GM23248 (cell line): ENCODE measurements at regions not wholly inside any gene's neighbourhood (a gene's known extent, or its start where the extent isn't known, plus 50 kb on each side); places are given as distances from the start of the nearest gene placed in this dataset.

Source experiments
- EZH2 ChIP-seq: fragments of 200-600 bp; sonication (generic); IDR thresholded peaks from 2 replicates; pipeline ENCODE4 v1.6.1; 2018; ENCODE audit warnings: antibody characterized with exemption, mild to moderate bottlenecking; ENCODE audit not compliant: insufficient read depth, poor library complexity, severe bottlenecking
- EZH2phosphoT487 ChIP-seq: fragments of 200-600 bp; sonication (generic); IDR thresholded peaks from 2 replicates; pipeline ENCODE4 v1.6.1; 2018; ENCODE audit warnings: antibody characterized with exemption, moderate library complexity, mild to moderate bottlenecking, low read depth; ENCODE audit not compliant: insufficient read depth

GRCh38 chr11:91926965-91927364 lies 297.7 kb upstream of the FAT3 start:
- TF ChIP-seq EZH2phosphoT487 (no peak), EZH2 (no peak)
